Skin of body (tissue), 1 donor: ENCODE measurements at regions not wholly inside any gene's neighbourhood (a gene's known extent, or its start where the extent isn't known, plus 50 kb on each side); places are given as distances from the start of the nearest gene placed in this dataset.

ENCODE experiments used
- DNase-seq: peaks from one replicate; lab custom pipeline; 2025; lab: John Stamatoyannopoulos, UW

DNA sequence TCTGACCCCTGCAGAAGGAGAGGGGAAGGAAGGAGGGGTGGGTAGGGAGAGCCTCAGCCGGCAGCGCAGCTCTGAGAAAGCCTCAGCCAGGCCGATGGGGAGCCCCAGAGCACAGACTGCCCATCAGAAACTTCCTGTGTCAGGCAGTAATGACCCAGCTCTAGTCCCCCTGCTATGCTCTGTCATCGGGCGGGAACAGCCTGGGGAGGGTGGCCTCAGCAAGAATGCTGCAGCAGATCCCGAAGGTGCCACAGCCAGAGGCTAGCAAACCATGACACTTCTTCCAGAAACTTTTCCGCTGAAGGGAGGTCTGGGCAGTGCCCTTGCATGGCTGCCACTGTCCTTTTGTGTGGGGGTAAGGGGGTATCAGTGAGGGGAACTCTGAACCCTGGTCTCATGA, 279.0 kb downstream of the BCOR start:
- no peak for DNase-seq

DNA sequence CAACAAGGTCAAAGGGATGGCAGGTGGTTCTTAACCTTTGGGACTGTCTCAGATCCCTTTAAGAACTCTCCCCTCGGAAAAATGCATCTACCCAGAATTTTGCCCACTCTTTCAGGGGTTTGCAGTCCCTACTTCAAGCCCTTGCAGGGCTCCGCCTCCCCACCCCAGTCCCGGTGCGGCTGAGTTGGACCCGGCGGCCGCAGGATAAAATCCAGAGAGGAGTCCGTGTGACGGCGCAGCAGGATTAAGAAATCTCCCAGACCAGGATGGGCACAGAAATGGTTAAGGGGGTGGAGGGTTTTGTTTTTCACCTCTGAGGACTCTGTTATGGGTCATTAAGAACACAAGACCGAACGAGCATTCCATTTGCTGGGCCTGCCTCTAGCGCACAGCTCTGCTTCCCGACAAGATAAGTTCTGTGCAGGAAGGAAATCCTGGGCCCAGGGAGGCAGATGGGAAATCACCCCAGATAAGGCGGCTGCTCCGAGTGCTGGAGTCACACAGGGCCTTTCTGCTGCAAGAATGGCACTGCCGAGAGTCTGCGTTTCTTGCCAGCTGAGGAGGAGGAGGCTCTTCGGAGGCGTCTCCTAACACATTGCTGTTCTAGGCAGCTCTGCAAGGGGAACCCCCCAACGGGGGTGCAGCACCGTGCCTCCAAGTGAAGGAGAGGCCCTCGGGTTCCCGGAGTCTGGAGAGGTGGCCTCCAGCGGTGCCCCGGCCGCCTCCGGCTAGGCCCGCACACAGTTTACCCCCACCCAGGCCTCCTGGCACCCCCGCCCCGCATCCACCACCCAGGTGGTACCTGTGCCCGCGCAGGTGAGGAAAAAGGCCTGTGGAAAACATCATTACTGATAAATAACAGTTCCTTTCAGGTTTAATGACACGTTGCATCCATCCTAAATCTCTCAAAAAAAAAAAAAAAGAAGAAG, 277.6 kb downstream of the BCOR start:
- DNase-seq, result no peak

DNA sequence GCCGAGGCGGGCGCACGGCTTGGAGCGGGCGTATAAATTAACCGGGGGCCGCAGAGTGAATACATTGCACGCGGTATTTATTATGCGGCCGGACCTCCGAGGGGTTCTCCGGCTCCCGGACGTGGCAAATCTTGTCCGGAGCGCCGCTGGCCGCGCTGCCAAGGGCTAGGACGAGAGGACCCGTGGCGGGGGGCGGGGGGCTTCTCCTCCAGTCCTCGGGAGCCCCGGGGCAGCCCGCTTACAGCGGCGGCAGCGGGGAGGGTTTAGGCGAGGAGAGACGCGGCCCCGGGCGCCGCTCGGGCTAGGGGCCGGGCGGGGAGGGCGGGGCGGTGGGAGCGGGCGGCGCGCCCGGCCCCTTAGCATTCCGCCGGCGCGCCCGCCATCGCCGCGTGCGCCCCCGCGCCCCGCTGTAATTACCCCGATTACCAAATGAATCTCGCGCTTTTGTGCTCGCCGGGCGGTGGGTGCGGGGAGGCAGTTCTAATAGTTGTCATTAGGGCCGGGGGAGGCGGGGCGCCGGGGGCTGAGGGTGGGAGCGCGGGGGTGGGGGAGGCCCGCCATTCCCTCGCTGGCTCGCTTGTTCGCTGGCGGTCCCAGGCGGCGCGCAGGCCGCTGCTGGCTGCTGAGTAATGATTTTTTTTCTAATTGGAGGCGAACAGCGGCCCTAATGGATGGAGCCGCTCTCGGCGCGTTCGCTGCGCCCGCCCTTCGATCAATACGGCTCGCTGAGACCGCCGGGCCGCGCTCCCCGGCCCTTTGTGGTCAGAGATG, 276.6 kb downstream of the BCOR start:
- no peak for DNase-seq

DNA sequence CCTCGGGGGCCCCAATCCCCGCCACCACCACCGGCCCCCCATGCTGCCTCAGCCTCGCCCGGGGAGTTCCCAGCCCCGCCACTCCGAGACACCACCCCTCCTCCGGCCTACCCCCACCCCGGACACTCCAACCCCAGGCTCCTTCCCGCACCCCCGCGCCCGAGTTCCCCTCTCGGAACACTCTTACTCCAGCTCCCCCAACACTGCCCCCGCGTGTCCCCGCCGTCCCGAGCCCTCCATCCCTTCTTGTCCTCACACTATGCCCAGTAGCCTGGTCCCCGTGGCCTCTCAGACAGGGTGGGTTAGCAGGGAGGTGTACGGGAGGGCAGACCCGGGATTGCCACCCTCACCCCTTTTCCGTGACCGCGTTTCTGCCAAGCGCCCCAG, 276.1 kb downstream of the BCOR start:
- DNase-seq, result no peak

DNA sequence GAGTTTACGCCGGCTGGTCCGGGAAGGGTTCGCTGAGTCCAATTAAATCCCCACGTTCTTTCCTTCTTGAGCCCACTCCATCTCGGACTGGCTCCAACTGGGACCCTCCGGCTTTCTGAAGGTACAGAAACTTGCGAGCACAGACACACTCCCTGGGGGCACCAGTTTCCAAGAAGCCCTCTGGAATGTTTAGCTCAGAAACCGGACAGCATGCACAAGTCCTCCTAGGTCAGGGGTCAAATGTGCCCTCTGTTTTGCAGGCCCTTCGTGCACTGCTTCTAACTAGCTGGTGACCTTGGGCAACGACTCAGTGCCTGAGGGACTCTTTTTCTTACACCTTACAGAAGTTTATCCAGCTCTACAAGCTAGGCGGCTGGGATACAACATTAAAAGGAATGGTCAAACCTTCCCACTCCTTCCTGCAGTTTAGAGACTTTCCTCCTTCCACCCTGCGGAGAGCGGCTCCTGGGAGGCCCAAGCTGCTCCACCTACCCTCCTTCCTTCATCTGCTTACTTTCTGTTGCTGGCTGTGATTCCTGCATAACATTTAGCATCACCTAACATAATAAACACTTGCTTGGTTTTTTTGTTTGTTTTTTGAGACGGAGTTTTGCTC, 275.5 kb downstream of the BCOR start:
- no peak for DNase-seq

DNA sequence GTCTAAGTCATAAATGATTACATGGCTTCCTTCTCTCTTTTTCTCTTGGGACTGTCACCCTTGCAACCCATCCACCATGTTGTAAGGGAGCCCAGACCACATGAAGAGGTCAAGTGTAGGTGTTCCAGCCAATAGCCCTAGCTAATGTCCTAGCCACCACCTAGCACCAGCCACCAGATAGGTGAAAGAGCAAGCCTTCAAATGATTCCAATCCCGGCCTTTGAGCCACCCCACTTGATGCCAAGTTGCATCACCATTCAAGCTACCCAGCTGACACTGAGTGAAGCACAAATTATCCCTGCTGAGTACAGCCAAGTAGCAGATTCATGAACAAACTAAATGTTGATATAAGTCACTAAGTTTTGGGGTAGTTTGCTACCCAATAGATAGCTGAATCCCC, 274.3 kb downstream of the BCOR start:
- DNase-seq, result no peak

DNA sequence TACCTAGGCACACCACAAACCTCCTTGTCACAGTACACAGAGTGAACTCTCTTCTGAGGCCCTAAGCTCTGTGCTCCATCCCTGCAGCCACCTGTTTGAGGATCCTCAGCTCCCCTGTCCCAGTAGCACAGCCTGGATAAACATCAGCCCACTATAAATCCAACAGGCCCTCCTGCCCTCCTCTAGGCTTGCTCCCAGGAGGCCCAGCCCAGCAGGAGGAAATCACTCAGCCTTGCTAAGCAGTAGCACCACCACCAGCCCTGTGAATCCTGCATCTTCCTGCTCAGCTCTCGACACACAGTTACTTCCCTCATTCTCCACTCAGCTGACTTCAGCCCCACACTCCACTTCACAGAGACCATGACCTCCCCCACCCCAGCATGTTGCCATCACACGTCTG, 273.9 kb downstream of the BCOR start:
- DNase-seq, result no peak

DNA sequence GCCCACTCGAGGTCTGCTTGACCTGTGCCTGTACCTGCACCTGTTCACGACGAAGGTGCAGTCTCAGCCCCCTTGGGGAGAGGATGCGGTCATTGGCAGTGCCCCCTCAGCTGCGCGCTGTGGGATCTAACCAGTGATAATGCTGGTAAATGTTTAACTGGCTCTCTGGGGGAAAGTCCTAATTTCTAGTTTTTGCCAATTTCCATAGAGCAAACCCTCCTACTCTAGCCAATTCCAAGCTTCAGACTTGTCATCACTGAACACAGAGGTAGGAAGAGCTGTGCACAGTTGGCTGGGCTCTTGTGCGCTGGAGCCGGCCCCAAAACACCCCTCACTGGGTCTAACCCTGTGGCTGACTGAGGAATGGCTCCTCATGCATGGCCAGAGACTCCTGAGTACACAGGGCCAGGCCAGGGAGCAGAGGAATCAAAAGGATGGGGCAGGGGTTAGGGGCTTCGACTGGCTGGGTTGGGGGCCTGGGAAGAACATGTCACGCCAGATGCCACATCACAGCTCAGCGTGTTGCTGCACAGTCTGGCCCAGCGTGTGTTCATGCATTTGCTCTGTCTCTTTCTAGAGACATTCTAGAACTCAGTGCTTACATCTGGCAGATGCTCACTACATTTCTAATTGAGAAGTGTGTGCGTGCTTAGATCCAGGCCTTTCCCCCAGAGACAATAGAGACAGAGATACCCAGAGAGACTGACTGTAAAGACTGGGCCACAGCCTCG, 270.8 kb downstream of the BCOR start:
- peak; percentile 10 for DNase-seq

DNA sequence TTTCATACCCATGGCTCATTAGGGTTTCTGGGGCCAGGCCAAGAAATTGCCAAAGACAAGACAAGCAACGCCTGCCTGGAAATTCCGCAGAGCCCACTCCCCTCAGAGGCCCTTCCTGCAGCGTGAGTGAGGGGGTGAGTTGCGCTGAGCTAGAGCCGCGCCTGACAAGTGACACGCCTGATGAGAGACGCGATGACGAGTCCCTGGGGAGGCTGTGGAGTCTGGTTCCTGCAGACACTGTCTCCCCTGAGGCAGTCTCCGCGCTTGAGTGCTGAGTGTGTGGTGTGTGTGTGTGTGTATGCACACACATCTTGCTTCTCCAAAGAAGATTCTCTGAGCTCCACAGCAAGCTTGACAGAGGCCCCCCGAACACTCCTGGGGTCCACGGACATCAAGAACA, 269.8 kb downstream of the BCOR start:
- DNase-seq, result no peak

DNA sequence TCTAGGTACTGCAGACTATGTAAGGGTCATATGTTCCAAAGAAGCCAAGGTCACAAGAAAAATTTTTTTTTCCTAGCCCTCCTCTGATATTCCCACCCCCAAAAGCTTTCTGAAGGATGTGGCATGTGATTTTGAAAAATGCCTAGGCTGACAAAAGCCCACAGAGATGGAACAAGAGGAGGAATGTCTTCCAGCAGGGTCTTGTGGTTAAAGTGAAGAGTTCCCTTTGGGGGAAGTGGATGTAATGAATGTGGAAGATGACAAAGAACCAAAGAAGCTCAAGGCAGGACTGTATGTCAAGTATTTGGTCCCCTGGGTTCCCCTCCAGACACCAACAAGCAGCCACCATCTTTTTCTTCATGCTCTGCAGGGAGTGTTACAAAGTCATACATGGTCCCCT, 268.8 kb downstream of the BCOR start:
- DNase-seq, result no peak

DNA sequence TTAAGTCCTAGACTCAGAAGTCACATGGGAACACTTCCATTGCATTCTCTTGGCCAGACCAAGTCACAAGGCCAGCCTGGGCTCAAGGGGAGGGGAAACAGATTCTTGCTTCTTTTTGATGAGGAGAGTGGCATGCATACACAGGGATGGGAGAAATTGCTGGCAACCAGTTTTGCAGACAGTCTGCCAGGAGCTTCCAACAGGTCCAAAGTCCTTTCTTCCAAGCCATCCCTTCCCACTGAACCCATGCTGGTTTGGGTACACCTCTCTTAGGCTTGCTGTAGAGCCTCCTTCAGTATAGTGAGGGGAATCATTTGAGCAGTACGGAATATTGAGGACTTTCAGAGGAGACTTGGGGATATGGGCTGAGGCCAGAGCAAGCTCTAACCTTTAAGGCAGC, 267.8 kb downstream of the BCOR start:
- no peak for DNase-seq

DNA sequence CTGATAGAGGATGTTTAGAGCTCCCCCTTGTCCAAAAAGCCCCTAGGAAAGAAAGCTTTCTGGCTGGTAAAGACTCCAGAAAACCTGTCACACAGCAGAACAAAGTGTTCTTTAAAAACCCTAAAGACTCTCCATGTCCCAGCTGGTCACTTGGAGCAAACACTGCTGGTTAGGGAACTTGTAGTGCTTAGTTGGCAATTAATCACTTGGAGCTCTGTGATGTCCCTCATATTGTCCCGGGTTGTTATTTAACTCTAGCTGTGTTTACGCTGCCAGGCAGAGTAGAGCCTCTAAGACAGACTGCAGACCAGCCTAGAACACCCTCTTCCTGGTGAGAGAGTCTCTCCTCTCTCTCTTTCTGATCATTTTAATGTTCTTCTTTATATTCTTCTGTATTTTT, 267.3 kb downstream of the BCOR start:
- DNase-seq, result no peak

DNA sequence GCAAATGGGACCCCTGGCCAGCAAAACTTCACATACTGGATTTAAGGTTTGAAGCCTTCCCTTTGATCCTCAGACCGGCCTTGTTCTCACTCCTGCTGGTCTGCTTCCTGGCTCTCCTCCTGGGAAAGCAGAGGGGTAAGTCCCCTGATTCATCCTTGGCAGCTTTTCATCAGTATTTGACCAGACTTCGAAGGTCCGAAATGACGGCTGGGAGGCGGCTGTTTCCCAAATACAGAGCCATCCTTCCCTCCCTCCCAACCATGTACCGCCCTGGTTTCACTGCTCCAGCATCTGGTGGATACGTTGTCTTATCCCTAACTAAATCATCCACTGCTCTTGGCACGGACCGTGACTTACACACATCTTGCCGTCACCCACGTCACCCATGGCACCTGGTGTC, 265.5 kb downstream of the BCOR start:
- no peak for DNase-seq

DNA sequence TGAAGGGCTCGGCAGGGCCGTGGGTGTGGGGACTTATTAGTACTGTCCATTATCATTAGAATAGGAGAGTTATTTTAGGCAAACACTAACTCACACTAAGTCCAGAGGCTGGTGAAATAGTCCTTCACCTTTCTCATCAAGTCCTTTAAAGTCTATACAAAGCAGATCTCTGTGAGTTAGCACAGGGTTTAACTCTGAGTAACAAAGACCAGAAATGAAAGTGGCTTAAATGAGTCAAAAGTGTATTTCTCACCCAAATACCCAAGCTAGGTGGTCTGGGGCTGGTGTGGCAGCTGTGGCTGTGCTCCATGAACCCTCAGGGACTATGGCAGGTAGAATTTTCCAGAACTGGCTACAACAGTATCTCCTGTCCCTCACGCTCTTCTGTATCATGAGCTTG, 263.2 kb downstream of the BCOR start:
- DNase-seq, result no peak

DNA sequence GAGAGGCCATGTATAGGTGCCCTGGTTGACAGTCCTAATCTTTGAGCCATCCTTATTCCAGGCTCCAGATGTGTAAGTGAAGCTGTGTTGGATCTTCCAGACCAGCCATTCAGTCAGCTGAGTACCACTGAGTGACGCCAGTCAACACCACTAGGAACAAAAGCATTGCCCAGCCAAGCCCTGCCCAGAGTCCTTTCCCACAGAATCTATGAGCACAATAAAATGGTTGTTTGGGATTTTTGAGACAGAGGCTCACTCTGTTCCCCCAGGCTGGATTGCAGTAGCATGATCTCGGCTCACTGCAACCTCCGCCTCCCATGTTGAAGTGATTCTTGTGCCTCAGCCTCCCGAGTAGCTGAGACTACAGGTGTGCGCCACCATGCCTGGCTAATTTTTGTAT, 262.5 kb downstream of the BCOR start:
- no peak for DNase-seq

DNA sequence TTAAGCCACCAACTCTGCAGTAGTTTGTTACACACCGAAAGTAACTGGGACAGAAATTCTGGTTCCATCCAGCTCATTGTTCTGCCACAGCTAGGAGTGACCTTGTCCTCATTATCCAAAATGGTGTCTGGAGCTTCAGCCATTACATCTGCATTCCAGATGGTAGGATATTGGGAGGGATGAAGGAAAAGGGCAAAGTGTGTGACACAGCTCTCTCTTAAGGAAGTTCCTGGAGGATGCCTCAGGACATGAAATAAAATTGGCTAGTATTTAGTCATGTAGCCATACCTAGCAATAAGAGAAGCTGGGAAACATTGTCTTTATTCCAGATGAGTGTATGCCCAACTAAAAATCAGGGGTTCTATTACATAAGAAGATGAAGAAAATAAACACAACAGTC, 262.0 kb downstream of the BCOR start:
- DNase-seq, result no peak

DNA sequence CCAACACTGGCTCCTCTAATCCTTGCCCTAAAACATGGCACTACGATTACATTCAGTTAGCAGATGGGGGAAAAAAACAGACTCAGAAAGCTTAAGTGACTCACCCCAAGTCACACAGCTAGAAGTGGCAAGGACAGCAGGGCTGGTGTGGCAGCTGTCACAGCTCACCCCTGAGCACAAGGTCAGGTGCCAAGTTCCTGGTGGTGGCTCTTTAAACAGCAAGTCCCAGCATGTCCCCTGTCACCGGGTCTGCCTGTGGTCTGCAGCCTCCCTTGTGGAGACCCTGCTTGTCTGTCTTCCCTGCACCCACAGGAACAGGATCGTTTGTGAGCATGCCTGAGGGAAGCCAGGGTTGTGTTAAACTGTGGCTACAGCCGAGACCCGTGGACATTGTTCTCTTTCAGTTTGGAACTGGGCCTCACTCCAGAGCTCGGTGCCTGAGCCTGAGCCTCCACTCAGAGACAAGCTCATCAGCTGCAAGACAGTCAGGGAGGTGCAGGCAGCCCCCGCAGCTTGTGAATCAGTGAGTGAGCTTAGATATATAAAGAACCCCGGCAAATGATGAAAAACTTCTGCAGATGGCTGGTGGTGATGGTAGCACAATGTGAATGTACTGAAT, 260.8 kb downstream of the BCOR start:
- DNase-seq, result no peak

DNA sequence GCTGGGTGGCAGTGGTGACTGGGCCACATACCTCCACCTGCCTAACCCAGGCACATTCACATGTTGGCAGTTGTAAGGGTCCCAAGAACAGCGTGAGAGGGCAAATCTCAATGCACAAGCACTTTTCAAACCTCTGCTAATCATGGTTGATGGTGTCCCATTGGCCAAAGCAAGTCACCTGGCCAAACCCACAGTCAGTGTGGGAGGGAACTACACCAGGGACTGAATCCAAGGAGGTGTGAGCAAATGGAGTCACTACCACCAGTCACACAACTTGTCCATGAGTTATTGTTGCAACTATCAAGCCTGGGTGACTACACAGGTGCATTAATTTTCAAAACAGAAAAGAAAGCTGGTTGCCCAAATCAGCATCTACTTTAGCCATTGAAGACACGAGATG, 260.1 kb downstream of the BCOR start:
- DNase-seq, result no peak

DNA sequence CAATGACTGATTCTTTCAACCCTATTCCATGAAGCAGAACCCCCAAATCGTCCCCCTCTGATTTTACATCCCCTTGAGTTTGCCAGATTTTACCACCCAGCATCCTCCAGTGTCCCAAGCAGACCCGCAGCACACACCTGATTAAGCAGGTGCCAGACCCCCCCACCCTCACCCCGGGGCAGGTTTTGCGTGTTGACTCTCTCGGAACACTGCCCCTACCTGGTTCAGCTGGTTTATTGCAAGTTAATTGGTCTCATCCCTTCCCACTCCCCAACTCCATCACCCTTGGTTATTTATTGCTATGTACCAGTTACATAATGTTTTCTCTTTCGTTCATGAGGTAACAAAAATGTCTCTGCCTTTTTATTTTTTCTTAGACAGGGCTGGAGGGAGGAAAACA, 258.4 kb downstream of the BCOR start:
- no peak for DNase-seq

DNA sequence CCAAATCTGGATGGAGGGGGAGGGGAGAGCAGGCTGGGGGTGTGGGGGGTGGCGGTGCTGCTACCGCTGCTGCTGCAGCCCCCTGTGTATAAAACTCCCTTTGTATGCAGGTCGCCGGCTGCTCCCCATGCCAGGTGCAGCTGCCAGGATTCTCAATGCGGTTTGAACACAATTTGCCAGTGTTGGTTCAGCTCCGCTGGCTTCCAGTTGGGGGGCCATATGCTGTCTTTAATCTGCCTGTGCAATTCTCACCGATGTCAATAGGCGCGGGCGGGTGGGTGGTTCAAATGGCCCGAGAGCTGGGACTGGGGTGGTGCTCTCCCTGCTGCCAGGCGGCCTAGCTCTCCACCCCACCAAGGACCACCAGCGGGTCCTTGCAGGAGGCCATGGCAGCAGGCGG, 257.6 kb downstream of the BCOR start:
- no peak for DNase-seq

DNA sequence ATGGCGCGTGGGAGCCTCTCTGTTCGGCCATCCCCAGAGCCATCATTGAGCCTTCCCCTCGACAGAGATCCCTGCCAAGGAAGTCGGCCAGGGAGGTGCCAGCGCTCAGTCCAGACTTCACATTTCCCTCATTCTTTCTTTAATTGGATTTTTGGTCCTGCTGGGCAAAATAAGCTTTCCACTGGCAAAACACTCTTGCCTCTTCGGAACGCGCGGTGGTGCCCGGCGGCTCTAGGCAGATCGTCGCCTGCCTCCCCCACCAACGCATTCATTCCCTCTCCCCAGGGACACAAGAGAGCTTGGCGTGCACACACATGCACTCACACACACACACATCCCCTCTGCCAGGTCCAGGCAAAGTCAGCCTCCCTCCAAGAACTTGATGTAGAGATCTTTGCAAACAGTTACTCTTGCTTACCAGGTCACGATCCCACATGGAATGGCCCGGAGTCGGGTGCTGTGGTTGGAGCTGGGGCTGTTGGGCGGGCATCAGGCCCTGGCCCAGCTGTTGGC, 257.1 kb downstream of the BCOR start:
- no peak for DNase-seq
